Transverse colon (tissue), 4 donors: ENCODE measurements at regions not wholly inside any gene's neighbourhood (a gene's known extent, or its start where the extent isn't known, plus 50 kb on each side); places are given as distances from the start of the nearest gene placed in this dataset.

ENCODE experiments used
- DNase-seq: peaks from one replicate; pipeline ENCODE4 v3.0.0-alpha.2; 2019
- H3K27ac ChIP-seq, 4 donors: fragments of 200-600 bp; sonication (generic); 2 replicates each; pipeline ENCODE4 v1.5.1; 2016 to 2018; ENCODE audit warnings: inconsistent platforms in 4 of 4
- H3K27me3 ChIP-seq: fragments of 200-600 bp; sonication (generic); 2 replicates; pipeline ENCODE4 v1.5.1; 2017; ENCODE audit warnings: inconsistent platforms
- H3K36me3 ChIP-seq, 4 donors: fragments of 200-600 bp; sonication (generic); 2 replicates each; pipeline ENCODE4 v1.5.1; 2017 to 2019; ENCODE audit warnings: inconsistent platforms in 4 of 4
- H3K4me1 ChIP-seq, 4 donors: fragments of 200-600 bp; sonication (generic); 2 replicates each; pipeline ENCODE4 v1.5.1; 2017 to 2020; ENCODE audit warnings: inconsistent platforms in 4 of 4
- H3K4me3 ChIP-seq, 4 donors: fragments of 200-600 bp; sonication (generic); 1 replicate in 1 of 4; 2 replicates in 3 of 4; pipeline versions ENCODE4 v1.5.1 to v1.6.1; 2017 to 2019; ENCODE audit warnings: inconsistent platforms in 4 of 4
- H3K9me3 ChIP-seq, 2 donors: fragments of 200-600 bp; sonication (generic); 2 replicates each; pipeline ENCODE4 v1.5.1; 2017 to 2019; ENCODE audit warnings: inconsistent platforms in 2 of 2
- EP300 ChIP-seq: sonication (generic); formaldehyde crosslinking; IDR thresholded peaks from one replicate; pipeline ENCODE4 v1.6.1; 2017; ENCODE audit warnings: antibody characterized with exemption, low read depth
- POLR2A ChIP-seq: fragments of 450-650 bp; IDR thresholded peaks from one replicate; pipeline ENCODE4 v1.6.1; 2016; ENCODE audit warnings: antibody characterized with exemption, mild to moderate bottlenecking, moderate library complexity
- POLR2AphosphoS5 ChIP-seq, 3 donors: sonication (generic); formaldehyde crosslinking; IDR thresholded peaks; one replicate each; pipeline ENCODE4 v1.6.1; 2016; ENCODE audit warnings: antibody characterized with exemption in 3 of 3
- WGBS, 2 donors: methylation state at CpG; one replicate each; pipeline ENCODE4 v1.1.5; 2018; ENCODE audit warnings: low coverage in 1 of 2; 5-methylcytosine and 5-hydroxymethylcytosine counted together
- in situ Hi-C, 4 donors: fragments of 200-750 bp; cut with MboI; loops; one replicate each; pipeline versions ENCODE4 v1.15.0 to v1.15.1; 2017; ENCODE audit warnings: low sequenced_read_pairs in 3 of 4, low pct_ligation_motif_present in 1 of 4, low pct_unique_long_range_greater_than_20kb in 1 of 4
- intact Hi-C: fragments of 100-400 bp; cut with DNase I; formaldehyde crosslinking; loops from one replicate; pipeline ENCODE4 v1.15.1; 2023; ENCODE audit warnings: low total_unique reads
- TF ChIP-seq, protein P1 (sequence below), 5 experiments: fragments of 200-600 bp in 3 of 5; fragments of 450-650 bp in 2 of 5; sonication (generic) in 3 of 5; IDR thresholded peaks; 1 replicate in 2 of 5; 2 replicates in 3 of 5; pipeline ENCODE4 v1.5.1; 2016 to 2017; ENCODE audit warnings: antibody characterized with exemption in 5 of 5, inconsistent platforms in 3 of 5, mild to moderate bottlenecking in 2 of 5, moderate library complexity in 1 of 5

DNA sequence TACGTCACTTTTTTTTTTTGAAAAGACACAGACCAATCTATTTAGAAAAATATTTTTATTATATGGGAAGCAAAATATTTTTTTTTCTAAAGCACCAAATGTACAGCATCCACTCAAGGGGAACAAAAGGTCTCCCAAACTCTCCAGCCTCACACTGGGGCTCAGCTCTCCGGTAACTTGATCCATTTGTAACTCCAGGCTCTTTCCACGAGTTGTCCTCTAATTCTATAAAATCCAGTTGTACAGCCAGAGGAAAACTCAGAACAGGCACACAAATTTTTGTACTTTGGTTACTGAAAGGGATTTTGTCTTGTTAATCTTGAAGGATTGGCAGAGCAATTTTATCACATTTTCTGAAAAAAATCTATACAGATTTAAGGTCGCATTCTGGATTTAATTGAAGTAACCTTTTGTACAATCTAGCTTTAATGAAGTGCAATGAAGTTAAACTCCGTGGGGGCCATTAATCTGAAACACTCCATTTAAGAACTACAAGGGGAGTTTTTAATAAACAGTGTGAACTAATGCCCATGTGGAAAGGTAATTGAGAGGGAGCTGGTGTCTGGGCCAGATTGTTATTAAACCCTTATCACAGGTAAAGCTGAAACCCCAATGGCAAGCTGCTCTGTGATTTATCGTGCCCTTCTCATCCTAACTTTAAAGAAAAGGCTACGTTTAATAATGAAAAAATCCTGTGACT, 161.2 kb upstream of the FRG1 start:
- Histone ChIP-seq H3K36me3 (no peaks in the 10 kb centered on the region), H3K27ac (no peak overlapping the region), H3K4me1 (no peaks in the 10 kb centered on the region), H3K4me3 (no peak overlapping the region), H3K27me3 (no peaks in the 10 kb centered on the region), H3K9me3 (no peaks in the 10 kb centered on the region)
- DNase-seq: no peak
- TF ChIP-seq POLR2A: no peak
- no peak for TF ChIP-seq POLR2AphosphoS5 (IDR thresholded peaks at IDR 0.05)
- TF ChIP-seq, protein P1, sequence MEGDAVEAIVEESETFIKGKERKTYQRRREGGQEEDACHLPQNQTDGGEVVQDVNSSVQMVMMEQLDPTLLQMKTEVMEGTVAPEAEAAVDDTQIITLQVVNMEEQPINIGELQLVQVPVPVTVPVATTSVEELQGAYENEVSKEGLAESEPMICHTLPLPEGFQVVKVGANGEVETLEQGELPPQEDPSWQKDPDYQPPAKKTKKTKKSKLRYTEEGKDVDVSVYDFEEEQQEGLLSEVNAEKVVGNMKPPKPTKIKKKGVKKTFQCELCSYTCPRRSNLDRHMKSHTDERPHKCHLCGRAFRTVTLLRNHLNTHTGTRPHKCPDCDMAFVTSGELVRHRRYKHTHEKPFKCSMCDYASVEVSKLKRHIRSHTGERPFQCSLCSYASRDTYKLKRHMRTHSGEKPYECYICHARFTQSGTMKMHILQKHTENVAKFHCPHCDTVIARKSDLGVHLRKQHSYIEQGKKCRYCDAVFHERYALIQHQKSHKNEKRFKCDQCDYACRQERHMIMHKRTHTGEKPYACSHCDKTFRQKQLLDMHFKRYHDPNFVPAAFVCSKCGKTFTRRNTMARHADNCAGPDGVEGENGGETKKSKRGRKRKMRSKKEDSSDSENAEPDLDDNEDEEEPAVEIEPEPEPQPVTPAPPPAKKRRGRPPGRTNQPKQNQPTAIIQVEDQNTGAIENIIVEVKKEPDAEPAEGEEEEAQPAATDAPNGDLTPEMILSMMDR (IDR thresholded peaks at IDR 0.05): no peak
- TF ChIP-seq EP300: no peak
- intact Hi-C loops (no loop called here), in situ Hi-C loops (no loop called here)
- 65 to 78% methylated on average over 7 of the region's 7 CpGs for WGBS, 2 donors

DNA sequence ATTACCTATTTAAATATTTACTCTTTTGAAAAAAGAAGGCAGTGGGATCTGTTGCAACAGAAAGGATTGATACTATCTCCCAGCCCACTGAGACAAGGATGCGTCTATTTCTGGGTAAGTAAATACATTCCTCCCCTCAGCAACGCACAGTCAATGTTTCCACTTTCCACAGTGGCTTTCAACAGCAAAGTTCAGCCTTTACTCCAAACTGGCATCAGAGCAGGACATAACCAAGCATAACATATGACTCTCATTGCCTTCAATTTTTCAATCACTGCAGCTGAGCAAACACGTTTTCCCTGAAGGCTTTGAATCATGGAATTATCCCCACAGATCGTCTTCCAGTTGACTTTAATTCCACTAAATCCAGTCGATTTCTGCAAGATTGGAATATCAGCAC, 160.3 kb upstream of the FRG1 start:
- Histone ChIP-seq H3K27ac (no peak overlapping the region), H3K9me3 (no peaks in the 10 kb centered on the region), H3K27me3 (no peaks in the 10 kb centered on the region), H3K4me1 (no peaks in the 10 kb centered on the region), H3K36me3 (no peaks in the 10 kb centered on the region), H3K4me3 (no peak overlapping the region)
- TF ChIP-seq, protein P1 (IDR thresholded peaks at IDR 0.05): no peak
- TF ChIP-seq EP300: no peak
- no peak for TF ChIP-seq POLR2AphosphoS5 (IDR thresholded peaks at IDR 0.05)
- no peak for TF ChIP-seq POLR2A
- intact Hi-C loops: no loop called here
- 63 to 70% methylated on average over 5 of the region's 5 CpGs for WGBS, 2 donors
- DNase-seq: no peak
- in situ Hi-C loops: no loop called here

DNA sequence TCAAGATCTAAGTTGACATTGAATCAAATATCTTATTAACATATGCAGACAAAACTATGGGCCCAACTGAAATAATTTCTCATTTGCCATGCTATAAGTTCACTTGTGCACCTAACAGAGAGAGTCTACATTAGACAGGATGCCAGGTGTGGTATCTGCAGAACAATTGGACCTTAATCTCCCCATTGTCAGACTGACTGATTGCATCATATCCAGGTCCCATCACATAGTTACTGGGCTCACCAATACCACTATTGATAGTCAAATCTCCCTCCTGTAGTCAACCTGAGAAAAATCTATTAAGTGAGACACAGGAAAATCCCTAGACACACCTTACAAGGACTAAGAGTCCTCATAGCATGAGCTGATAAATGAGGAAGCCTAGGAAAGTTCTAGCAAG, 156.0 kb upstream of the FRG1 start:
- Histone ChIP-seq H3K4me3 (no peak overlapping the region), H3K4me1 (no peaks in the 10 kb centered on the region), H3K27ac (no peak overlapping the region), H3K27me3 (no peaks in the 10 kb centered on the region), H3K36me3 (no peaks in the 10 kb centered on the region), H3K9me3 (no peaks in the 10 kb centered on the region)
- TF ChIP-seq POLR2A: no peak
- no peak for TF ChIP-seq POLR2AphosphoS5 (IDR thresholded peaks at IDR 0.05)
- no peak for TF ChIP-seq EP300
- TF ChIP-seq, protein P1 (IDR thresholded peaks at IDR 0.05): no peak
- DNase-seq: no peak
- intact Hi-C loops (no loop called here), in situ Hi-C loops (no loop called here)

DNA sequence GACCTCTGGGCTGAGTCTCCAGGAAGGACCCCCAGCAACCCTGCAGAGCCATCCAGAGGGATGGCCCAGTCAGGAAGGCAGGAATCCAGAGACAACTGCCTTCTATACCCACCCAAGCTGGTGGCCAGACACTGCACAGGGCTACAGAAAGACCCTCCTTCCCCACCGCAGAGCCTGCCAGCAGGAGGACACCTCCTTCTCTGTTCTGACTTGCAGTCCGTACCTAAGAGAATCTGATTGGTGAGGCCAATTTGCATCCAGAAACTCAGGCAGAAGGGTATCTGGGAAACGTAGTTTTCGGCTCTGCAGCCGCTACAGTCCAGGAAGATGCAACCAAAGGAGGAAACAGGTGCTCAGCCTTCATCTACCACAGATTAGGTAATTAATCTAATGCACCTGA, 155.4 kb upstream of the FRG1 start:
- 72% methylated on average over 5 of the region's 5 CpGs; no CpG with 5 or more reads in 1 of the 2 donors for WGBS, 2 donors
- H3K4me1 ChIP-seq: no peaks in the 10 kb centered on the region
- no peak for DNase-seq
- no peaks in the 10 kb centered on the region for H3K36me3 ChIP-seq
- intact Hi-C loops (no loop called here), in situ Hi-C loops (no loop called here)
- H3K4me3 ChIP-seq: no peak overlapping the region
- no peaks in the 10 kb centered on the region for H3K27me3 ChIP-seq
- no peak overlapping the region for H3K27ac ChIP-seq
- no peaks in the 10 kb centered on the region for H3K9me3 ChIP-seq
- TF ChIP-seq POLR2AphosphoS5 (IDR thresholded peaks at IDR 0.05) (no peak), EP300 (no peak), POLR2A (no peak)
- TF ChIP-seq, protein P1 (IDR thresholded peaks at IDR 0.05): no peak
